ENCODE measurements at regions not wholly inside any gene's neighbourhood (a gene's known extent, or its start where the extent isn't known, plus 50 kb on each side); places are given as distances from the start of the nearest gene placed in this dataset.

- no peaks in the 10 kb centered on the region for H3K27me3 ChIP-seq (ENCODE audit: control insufficient read depth in 5 of 5, insufficient read depth in 4 of 5, low read length in 5 of 5)
- H3K9ac ChIP-seq (ENCODE audit: low read length in 5 of 5) = no peak overlapping the region
- no peak overlapping the region for H3K4me3 ChIP-seq (ENCODE audit: low read depth in 1 of 5, low read length in 5 of 5)
- H3K4me1 ChIP-seq (ENCODE audit: control insufficient read depth in 5 of 5, insufficient read depth in 5 of 5, low read length in 5 of 5) = peaks cover 0 to 19% (median 6%) of the 10 kb centered on the region in 5 donors
- H3K27ac ChIP-seq (ENCODE audit: low read depth, low read length) = no peak overlapping the region
- no peaks in the 10 kb centered on the region for H3K36me3 ChIP-seq (ENCODE audit: control insufficient read depth in 5 of 5, insufficient read depth in 5 of 5, low read length in 5 of 5)
- H3K9me3 ChIP-seq (ENCODE audit: control insufficient read depth in 5 of 5, low read length in 5 of 5) = peaks cover 0 to 2% (median 0%) of the 10 kb centered on the region in 5 donors
Measured at GRCh38 chr6:164210323-164210722, 795.8 kb downstream of the QKI start.

GRCh38 chr6:164208371-164208770, 793.9 kb downstream of the QKI start:
- Histone ChIP-seq H3K4me1 (ENCODE audit: control insufficient read depth in 5 of 5, insufficient read depth in 5 of 5, low read length in 5 of 5) (peaks cover 0 to 14% (median 3%) of the 10 kb centered on the region in 5 donors), H3K27ac (ENCODE audit: low read depth, low read length) (no peak overlapping the region)

GRCh38 chr6:164206807-164207423, 792.4 kb downstream of the QKI start:
- Histone ChIP-seq H3K27me3 (ENCODE audit: control insufficient read depth in 5 of 5, insufficient read depth in 4 of 5, low read length in 5 of 5) (no peaks in the 10 kb centered on the region), H3K4me1 (ENCODE audit: control insufficient read depth in 5 of 5, insufficient read depth in 5 of 5, low read length in 5 of 5) (peaks cover 0 to 18% (median 5%) of the 10 kb centered on the region in 5 donors), H3K27ac (ENCODE audit: low read depth, low read length) (no peak overlapping the region), H3K36me3 (ENCODE audit: control insufficient read depth in 5 of 5, insufficient read depth in 5 of 5, low read length in 5 of 5) (no peaks in the 10 kb centered on the region), H3K9ac (ENCODE audit: low read length in 5 of 5) (no peak overlapping the region), H3K4me3 (ENCODE audit: low read depth in 1 of 5, low read length in 5 of 5) (no peak overlapping the region), H3K9me3 (ENCODE audit: control insufficient read depth in 5 of 5, low read length in 5 of 5) (no peaks in the 10 kb centered on the region)

More at GRCh38 chr6:164208371-164208770, 793.9 kb downstream of the QKI start:
- H3K9me3 ChIP-seq (ENCODE audit: control insufficient read depth in 5 of 5, low read length in 5 of 5) = peaks cover 0 to 2% (median 0%) of the 10 kb centered on the region in 5 donors
- H3K27me3 ChIP-seq (ENCODE audit: control insufficient read depth in 5 of 5, insufficient read depth in 4 of 5, low read length in 5 of 5) = no peaks in the 10 kb centered on the region
- H3K36me3 ChIP-seq (ENCODE audit: control insufficient read depth in 5 of 5, insufficient read depth in 5 of 5, low read length in 5 of 5) = no peaks in the 10 kb centered on the region
- no peak overlapping the region for H3K9ac ChIP-seq (ENCODE audit: low read length in 5 of 5)
- no peak overlapping the region for H3K4me3 ChIP-seq (ENCODE audit: low read depth in 1 of 5, low read length in 5 of 5)

- Histone ChIP-seq H3K4me1 (ENCODE audit: control insufficient read depth in 5 of 5, insufficient read depth in 5 of 5, low read length in 5 of 5) (peaks cover 0 to 19% (median 0%) of the 10 kb centered on the region in 5 donors), H3K4me3 (ENCODE audit: low read depth in 1 of 5, low read length in 5 of 5) (no peak overlapping the region), H3K36me3 (ENCODE audit: control insufficient read depth in 5 of 5, insufficient read depth in 5 of 5, low read length in 5 of 5) (no peaks in the 10 kb centered on the region), H3K27me3 (ENCODE audit: control insufficient read depth in 5 of 5, insufficient read depth in 4 of 5, low read length in 5 of 5) (no peaks in the 10 kb centered on the region), H3K9me3 (ENCODE audit: control insufficient read depth in 5 of 5, low read length in 5 of 5) (no peaks in the 10 kb centered on the region), H3K27ac (ENCODE audit: low read depth, low read length) (no peak overlapping the region), H3K9ac (ENCODE audit: low read length in 5 of 5) (no peak overlapping the region)
Measured at GRCh38 chr6:164200071-164200470, 785.6 kb downstream of the QKI start.

GRCh38 chr6:164195942-164196281, 781.4 kb downstream of the QKI start:
- H3K9ac ChIP-seq (ENCODE audit: low read length in 5 of 5) = no peak overlapping the region
- H3K36me3 ChIP-seq (ENCODE audit: control insufficient read depth in 5 of 5, insufficient read depth in 5 of 5, low read length in 5 of 5) = no peaks in the 10 kb centered on the region
- H3K9me3 ChIP-seq (ENCODE audit: control insufficient read depth in 5 of 5, low read length in 5 of 5) = no peaks in the 10 kb centered on the region
- no peaks in the 10 kb centered on the region for H3K27me3 ChIP-seq (ENCODE audit: control insufficient read depth in 5 of 5, insufficient read depth in 4 of 5, low read length in 5 of 5)
- H3K4me1 ChIP-seq (ENCODE audit: control insufficient read depth in 5 of 5, insufficient read depth in 5 of 5, low read length in 5 of 5) = peaks cover 0 to 17% (median 0%) of the 10 kb centered on the region in 5 donors
- no peak overlapping the region for H3K27ac ChIP-seq (ENCODE audit: low read depth, low read length)
- H3K4me3 ChIP-seq (ENCODE audit: low read depth in 1 of 5, low read length in 5 of 5) = no peak overlapping the region

GRCh38 chr6:164195278-164195941, 780.9 kb downstream of the QKI start:
- Histone ChIP-seq H3K9me3 (ENCODE audit: control insufficient read depth in 5 of 5, low read length in 5 of 5) (no peaks in the 10 kb centered on the region), H3K27me3 (ENCODE audit: control insufficient read depth in 5 of 5, insufficient read depth in 4 of 5, low read length in 5 of 5) (no peaks in the 10 kb centered on the region), H3K36me3 (ENCODE audit: control insufficient read depth in 5 of 5, insufficient read depth in 5 of 5, low read length in 5 of 5) (no peaks in the 10 kb centered on the region), H3K4me1 (ENCODE audit: control insufficient read depth in 5 of 5, insufficient read depth in 5 of 5, low read length in 5 of 5) (peaks cover 0 to 17% (median 0%) of the 10 kb centered on the region in 5 donors), H3K4me3 (ENCODE audit: low read depth in 1 of 5, low read length in 5 of 5) (no peak overlapping the region), H3K9ac (ENCODE audit: low read length in 5 of 5) (no peak overlapping the region), H3K27ac (ENCODE audit: low read depth, low read length) (no peak overlapping the region)

GRCh38 chr6:164188861-164189260, 774.3 kb downstream of the QKI start:
- H3K4me3 ChIP-seq (ENCODE audit: low read depth in 1 of 5, low read length in 5 of 5) = no peak overlapping the region
- no peak overlapping the region for H3K27ac ChIP-seq (ENCODE audit: low read depth, low read length)
- no peaks in the 10 kb centered on the region for H3K9me3 ChIP-seq (ENCODE audit: control insufficient read depth in 5 of 5, low read length in 5 of 5)
- no peaks in the 10 kb centered on the region for H3K27me3 ChIP-seq (ENCODE audit: control insufficient read depth in 5 of 5, insufficient read depth in 4 of 5, low read length in 5 of 5)
- no peak overlapping the region for H3K9ac ChIP-seq (ENCODE audit: low read length in 5 of 5)
- H3K4me1 ChIP-seq (ENCODE audit: control insufficient read depth in 5 of 5, insufficient read depth in 5 of 5, low read length in 5 of 5) = peaks cover 0 to 7% (median 0%) of the 10 kb centered on the region in 5 donors
- no peaks in the 10 kb centered on the region for H3K36me3 ChIP-seq (ENCODE audit: control insufficient read depth in 5 of 5, insufficient read depth in 5 of 5, low read length in 5 of 5)

GRCh38 chr6:164185471-164185871, 771.0 kb downstream of the QKI start:
- Histone ChIP-seq H3K9ac (ENCODE audit: low read length in 5 of 5) (no peak overlapping the region), H3K27me3 (ENCODE audit: control insufficient read depth in 5 of 5, insufficient read depth in 4 of 5, low read length in 5 of 5) (no peaks in the 10 kb centered on the region), H3K4me3 (ENCODE audit: low read depth in 1 of 5, low read length in 5 of 5) (no peak overlapping the region), H3K36me3 (ENCODE audit: control insufficient read depth in 5 of 5, insufficient read depth in 5 of 5, low read length in 5 of 5) (no peaks in the 10 kb centered on the region), H3K9me3 (ENCODE audit: control insufficient read depth in 5 of 5, low read length in 5 of 5) (no peaks in the 10 kb centered on the region), H3K27ac (ENCODE audit: low read depth, low read length) (no peak overlapping the region), H3K4me1 (ENCODE audit: control insufficient read depth in 5 of 5, insufficient read depth in 5 of 5, low read length in 5 of 5) (peaks cover 0 to 7% (median 0%) of the 10 kb centered on the region in 5 donors)

GRCh38 chr6:164184410-164184809, 769.9 kb downstream of the QKI start:
- Histone ChIP-seq H3K4me1 (ENCODE audit: control insufficient read depth in 5 of 5, insufficient read depth in 5 of 5, low read length in 5 of 5) (peaks cover 0 to 7% (median 0%) of the 10 kb centered on the region in 5 donors), H3K27ac (ENCODE audit: low read depth, low read length) (no peak overlapping the region), H3K36me3 (ENCODE audit: control insufficient read depth in 5 of 5, insufficient read depth in 5 of 5, low read length in 5 of 5) (no peaks in the 10 kb centered on the region), H3K9ac (ENCODE audit: low read length in 5 of 5) (no peak overlapping the region), H3K27me3 (ENCODE audit: control insufficient read depth in 5 of 5, insufficient read depth in 4 of 5, low read length in 5 of 5) (no peaks in the 10 kb centered on the region), H3K4me3 (ENCODE audit: low read depth in 1 of 5, low read length in 5 of 5) (no peak overlapping the region), H3K9me3 (ENCODE audit: control insufficient read depth in 5 of 5, low read length in 5 of 5) (no peaks in the 10 kb centered on the region)

GRCh38 chr6:164183556-164184123, 769.1 kb downstream of the QKI start:
- H3K9ac ChIP-seq (ENCODE audit: low read length in 5 of 5) = no peak overlapping the region

More at GRCh38 chr6:164183556-164184123, 769.1 kb downstream of the QKI start:
- Histone ChIP-seq H3K36me3 (ENCODE audit: control insufficient read depth in 5 of 5, insufficient read depth in 5 of 5, low read length in 5 of 5) (no peaks in the 10 kb centered on the region), H3K9me3 (ENCODE audit: control insufficient read depth in 5 of 5, low read length in 5 of 5) (no peaks in the 10 kb centered on the region), H3K4me3 (ENCODE audit: low read depth in 1 of 5, low read length in 5 of 5) (no peak overlapping the region), H3K27me3 (ENCODE audit: control insufficient read depth in 5 of 5, insufficient read depth in 4 of 5, low read length in 5 of 5) (no peaks in the 10 kb centered on the region), H3K27ac (ENCODE audit: low read depth, low read length) (no peak overlapping the region), H3K4me1 (ENCODE audit: control insufficient read depth in 5 of 5, insufficient read depth in 5 of 5, low read length in 5 of 5) (peaks cover 0 to 7% (median 0%) of the 10 kb centered on the region in 5 donors)

All from subcutaneous abdominal adipose tissue (tissue), 5 donors.